Ovary (tissue), 7 donors: ENCODE measurements at regions not wholly inside any gene's neighbourhood (a gene's known extent, or its start where the extent isn't known, plus 50 kb on each side); places are given as distances from the start of the nearest gene placed in this dataset.

Experiments
- DNase-seq, 5 donors: peaks; one replicate each; pipeline ENCODE4 v3.0.0-alpha.2; 2019 to 2020
- H3K27ac ChIP-seq, 2 donors: fragments of 200-600 bp; one replicate each; pipeline versions ENCODE4 v1.5.1 to v1.8.0; 2019 to 2022
- H3K27me3 ChIP-seq: fragments of 200-600 bp; one replicate; pipeline ENCODE4 v1.8.0; 2022
- H3K36me3 ChIP-seq: fragments of 200-600 bp; sonication (generic); one replicate; pipeline ENCODE4 v1.5.1; 2019
- H3K4me1 ChIP-seq: one replicate; pipeline ENCODE4 v1.8.1; 2013; ENCODE audit warnings: mild to moderate bottlenecking, moderate library complexity; ENCODE audit not compliant: insufficient read depth
- H3K4me3 ChIP-seq: fragments of 200-600 bp; sonication (generic); one replicate; pipeline ENCODE4 v1.5.1; 2017
- H3K9me3 ChIP-seq, 2 donors: fragments of 200-600 bp in 1 of 2; sonication (generic) in 1 of 2; one replicate each; pipeline versions ENCODE4 v1.5.1 to v1.8.1; 2013 to 2019; ENCODE audit warnings: mild to moderate bottlenecking in 1 of 2, moderate library complexity in 1 of 2
- CTCF ChIP-seq, 3 donors: fragments of 450-650 bp in 2 of 3; fragments of 200-600 bp in 1 of 3; IDR thresholded peaks; one replicate each; pipeline versions ENCODE4 v1.5.1 to v1.8.0; 2016 to 2022; ENCODE audit warnings: antibody characterized with exemption in 3 of 3, mild to moderate bottlenecking in 1 of 3
- EP300 ChIP-seq: sonication (generic); formaldehyde crosslinking; IDR thresholded peaks from one replicate; pipeline ENCODE4 v1.6.1; 2017; ENCODE audit warnings: antibody characterized with exemption
- POLR2A ChIP-seq: fragments of 450-650 bp; IDR thresholded peaks from one replicate; pipeline ENCODE4 v1.6.1; 2017; ENCODE audit warnings: antibody characterized with exemption, mild to moderate bottlenecking, moderate library complexity
- WGBS, 3 donors: extraction: QIAGEN DNeasy Blood & Tissue Kit in 1 of 3; methylation state at CpG; one replicate each; pipeline versions ENCODE4 v1.1.5 to v1.1.7; 2013 to 2017; 5-methylcytosine and 5-hydroxymethylcytosine counted together
- intact Hi-C, 4 donors: fragments of 100-400 bp; cut with DNase I; formaldehyde crosslinking; loops; one replicate each; pipeline versions ENCODE4 v1.11.0 to v1.15.1; 2022 to 2023
- donor health status: DM: no; HTN: no; CAD: no; lungs with moderate emphysema.
- donor health status: DM: no; HTN: no; CAD: no.
- donor health status: Bipolar disorder and iron deficiency.
- donor health status: DM: no; HTN: no; CAD: no.
- donor health status: DM: yes; HTN: yes; CAD: no.

GRCh38 chr2:133753665-133754064 lies 185.4 kb upstream of the NCKAP5 start:
- H3K27me3 ChIP-seq: no peaks in the 10 kb centered on the region
- H3K4me3 ChIP-seq: no peak overlapping the region
- intact Hi-C loops: no loop called here
- no peak for TF ChIP-seq EP300
- TF ChIP-seq CTCF (IDR thresholded peaks at IDR 0.05): no peak
- no peak for TF ChIP-seq POLR2A
- no peaks in the 10 kb centered on the region for H3K9me3 ChIP-seq
- DNase-seq: no peak
- no peak overlapping the region for H3K27ac ChIP-seq
- no peaks in the 10 kb centered on the region for H3K36me3 ChIP-seq
- 53 to 67% (median 60%) methylated on average over 2 of the region's 2 CpGs for WGBS, 3 donors
- H3K4me1 ChIP-seq: peaks cover 8% of the 10 kb centered on the region

- intact Hi-C loops: no loop called here
- Histone ChIP-seq H3K27ac (no peak overlapping the region), H3K36me3 (no peaks in the 10 kb centered on the region), H3K9me3 (no peaks in the 10 kb centered on the region), H3K4me1 (peaks cover 8% of the 10 kb centered on the region), H3K27me3 (no peaks in the 10 kb centered on the region), H3K4me3 (no peak overlapping the region)
- WGBS, 3 donors: 8 to 9% (median 8%) methylated on average over 6 of the region's 6 CpGs
- DNase-seq: no peak
- no peak for TF ChIP-seq CTCF (IDR thresholded peaks at IDR 0.05)
Observed at GRCh38 chr2:133755480-133756300, 187.4 kb upstream of the NCKAP5 start.

- Histone ChIP-seq H3K9me3 (no peaks in the 10 kb centered on the region), H3K4me3 (no peak overlapping the region), H3K27ac (no peak overlapping the region), H3K27me3 (no peaks in the 10 kb centered on the region), H3K36me3 (no peaks in the 10 kb centered on the region), H3K4me1 (peaks cover 8% of the 10 kb centered on the region)
- intact Hi-C loops: no loop called here
- TF ChIP-seq EP300: no peak
- no peak for TF ChIP-seq CTCF (IDR thresholded peaks at IDR 0.05)
- no peak for TF ChIP-seq POLR2A
- no peak for DNase-seq
- WGBS, 3 donors: 44 to 78% (median 73%) methylated on average over 1 of the region's 1 CpG
Observed at GRCh38 chr2:133756833-133757232, 188.6 kb upstream of the NCKAP5 start.

- H3K27ac ChIP-seq: no peak overlapping the region
- no peak for DNase-seq
- peaks cover 6% of the 10 kb centered on the region for H3K4me1 ChIP-seq
- H3K36me3 ChIP-seq: no peaks in the 10 kb centered on the region
- H3K4me3 ChIP-seq: no peak overlapping the region
- no peak for TF ChIP-seq POLR2A
- no peak for TF ChIP-seq EP300
- no peak for TF ChIP-seq CTCF (IDR thresholded peaks at IDR 0.05)
- WGBS, 3 donors: 25 to 30% (median 29%) methylated on average over 3 of the region's 3 CpGs
- no peaks in the 10 kb centered on the region for H3K9me3 ChIP-seq
- intact Hi-C loops: no loop called here
- no peaks in the 10 kb centered on the region for H3K27me3 ChIP-seq
Observed at GRCh38 chr2:133760376-133760775, 192.1 kb upstream of the NCKAP5 start.
